GM10266 (cell line): ENCODE measurements at regions not wholly inside any gene's neighbourhood (a gene's known extent, or its start where the extent isn't known, plus 50 kb on each side); places are given as distances from the start of the nearest gene placed in this dataset.

Experiments used
- DNase-seq: peaks from one replicate; pipeline ENCODE4 v3.0.0; 2012; ENCODE audit errors: extremely low spot score
- CTCF ChIP-seq: IDR thresholded peaks from 2 replicates; pipeline ENCODE4 v1.5.1; 2012; ENCODE audit warnings: mild to moderate bottlenecking, low read depth; ENCODE audit not compliant: control insufficient read depth, insufficient read depth; ENCODE audit errors: missing control alignments

GRCh38 chr20:56689318-56689717, 60.2 kb downstream of the TFAP2C start:
- DNase-seq = no peak
- no peak for TF ChIP-seq CTCF

GRCh38 chr20:56689852-56690485, 60.9 kb downstream of the TFAP2C start:
- DNase-seq = no peak
- no peak for TF ChIP-seq CTCF

- DNase-seq = no peak
- no peak for TF ChIP-seq CTCF
Measured at GRCh38 chr20:56690531-56691175, 61.5 kb downstream of the TFAP2C start.

GRCh38 chr20:56691325-56691998, 62.4 kb downstream of the TFAP2C start:
- no peak for DNase-seq
- TF ChIP-seq CTCF = no peak

GRCh38 chr20:56693217-56693616, 64.1 kb downstream of the TFAP2C start:
- DNase-seq = no peak
- TF ChIP-seq CTCF = no peak

GRCh38 chr20:56697476-56697875, 68.4 kb downstream of the TFAP2C start:
- TF ChIP-seq CTCF = no peak
- DNase-seq = no peak

GRCh38 chr20:56698297-56698696, 69.2 kb downstream of the TFAP2C start:
- no peak for TF ChIP-seq CTCF
- no peak for DNase-seq
